Cardiac fibroblast (primary cell): ENCODE measurements at regions not wholly inside any gene's neighbourhood (a gene's known extent, or its start where the extent isn't known, plus 50 kb on each side); places are given as distances from the start of the nearest gene placed in this dataset.
"Not testable (repeated sequence)": the region's sequence is repeated elsewhere in the genome, so short reads cannot be mapped to it uniquely, and the experiment has no call there.

Experiments used
- DNase-seq, 2 donors: peaks; one replicate each; pipeline versions ENCODE4 v3.0.0 to v3.0.0-alpha.2; 2010; ENCODE audit warnings: low read depth in 2 of 2
- H3K4me3 ChIP-seq, 2 donors: replicated peaks in 1 of 2; 1 replicate in 1 of 2; 2 replicates in 1 of 2; pipeline ENCODE4 v1.5.1; 2011; ENCODE audit warnings: low read depth in 2 of 2, low read length in 2 of 2, mild to moderate bottlenecking in 2 of 2, moderate library complexity in 1 of 2
- CTCF ChIP-seq: IDR thresholded peaks from one replicate; pipeline ENCODE4 v1.5.1; 2011; ENCODE audit warnings: low read depth, mild to moderate bottlenecking, low read length, inconsistent platforms

- H3K4me3 ChIP-seq = no peak overlapping the region
- DNase-seq = no peak
- TF ChIP-seq CTCF = no peak
Measured at GRCh38 chr6:144418959-144419545, 133.9 kb downstream of the UTRN start.

DNA sequence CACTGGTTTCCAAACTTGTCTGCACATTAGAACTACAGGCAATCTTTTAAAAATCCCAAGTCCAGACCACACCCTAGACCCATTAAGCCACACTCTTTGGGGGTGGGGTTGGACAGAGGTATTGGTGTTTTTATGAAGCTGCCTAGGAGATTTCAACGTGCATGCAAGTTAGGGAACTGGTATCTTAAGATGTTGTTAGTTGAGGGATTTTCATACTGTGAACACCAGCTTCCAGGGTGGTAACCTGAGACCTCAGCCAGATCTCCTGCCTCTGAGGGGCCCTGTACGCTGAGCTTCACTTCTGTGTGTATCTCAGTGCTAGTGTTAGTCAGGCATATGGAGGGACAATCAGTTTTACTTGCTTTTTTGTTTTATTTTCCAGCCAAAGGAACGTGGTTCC, 138.0 kb downstream of the UTRN start:
- no peak for DNase-seq
- no peak for TF ChIP-seq CTCF
- H3K4me3 ChIP-seq = no peak overlapping the region

- DNase-seq = no peak
- no peak overlapping the region for H3K4me3 ChIP-seq
- TF ChIP-seq CTCF = no peak
Measured at GRCh38 chr6:144429753-144430152, 144.6 kb downstream of the UTRN start.

DNA sequence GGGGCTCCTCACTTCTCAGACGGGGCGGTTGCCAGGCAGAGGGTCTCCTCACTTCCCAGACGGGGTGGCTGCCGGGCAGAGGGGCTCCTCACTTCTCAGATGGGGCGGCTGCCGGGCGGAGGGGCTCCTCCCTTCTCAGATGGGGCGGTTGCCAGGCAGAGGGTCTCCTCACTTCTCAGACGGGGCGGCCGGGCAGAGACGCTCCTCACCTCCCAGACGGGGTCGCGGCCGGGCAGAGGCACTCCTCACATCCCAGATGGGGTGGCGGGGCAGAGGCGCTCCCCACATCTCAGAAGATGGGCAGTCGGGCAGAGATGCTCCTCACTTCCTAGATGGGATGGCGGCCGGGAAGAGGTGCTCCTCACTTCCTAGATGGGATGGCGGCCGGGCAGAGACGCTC, 148.3 kb downstream of the UTRN start:
- DNase-seq = not testable (repeated sequence)

GRCh38 chr6:144434308-144434990, 149.3 kb downstream of the UTRN start:
- no peak for TF ChIP-seq CTCF
- peak; percentile 87 to 91 for DNase-seq
- H3K4me3 ChIP-seq = no peak overlapping the region

More for the DNA sequence above, 148.3 kb downstream of the UTRN start:
- not testable (repeated sequence) for H3K4me3 ChIP-seq

DNA sequence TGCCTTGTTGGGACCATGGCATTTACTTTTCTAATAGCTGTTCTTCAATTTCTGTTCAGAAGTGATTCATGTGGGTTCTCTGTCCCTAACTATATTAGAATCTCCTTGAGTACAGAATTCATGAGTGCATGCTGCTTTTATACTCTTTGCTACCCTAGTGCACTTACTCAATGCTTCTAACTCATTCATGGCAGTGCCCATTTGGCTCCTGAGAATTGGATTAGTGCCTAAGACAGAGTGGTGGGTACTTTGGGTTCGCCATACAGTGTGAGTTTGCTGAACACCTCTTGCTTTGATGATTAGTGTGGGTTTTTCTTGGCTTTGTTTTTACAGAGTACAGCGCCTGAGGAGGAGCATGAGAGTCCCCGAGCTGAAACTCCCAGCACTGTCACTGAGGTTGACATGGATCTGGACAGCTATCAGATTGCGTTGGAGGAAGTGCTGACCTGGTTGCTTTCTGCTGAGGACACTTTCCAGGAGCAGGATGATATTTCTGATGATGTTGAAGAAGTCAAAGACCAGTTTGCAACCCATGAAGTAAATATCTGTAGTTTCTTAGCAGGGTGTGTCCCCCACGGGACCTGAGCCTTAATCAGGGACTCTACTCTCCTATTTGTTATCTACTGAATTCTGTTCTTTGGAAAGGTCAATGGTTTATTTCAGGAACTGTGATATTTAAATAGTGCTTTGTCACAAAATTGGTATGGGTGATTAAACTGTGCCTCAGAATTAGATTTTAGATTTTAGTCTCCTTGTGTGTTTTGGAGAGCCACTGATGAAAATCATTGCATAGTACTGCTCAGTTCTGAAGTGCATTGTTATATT, 150.7 kb downstream of the UTRN start:
- no peak overlapping the region for H3K4me3 ChIP-seq
- DNase-seq = no peak
- TF ChIP-seq CTCF = no peak

- no peak overlapping the region for H3K4me3 ChIP-seq
- no peak for TF ChIP-seq CTCF
- no peak for DNase-seq
Measured at GRCh38 chr6:144437105-144437504, 152.0 kb downstream of the UTRN start.
